B cell (primary cell): ENCODE measurements at regions not wholly inside any gene's neighbourhood (a gene's known extent, or its start where the extent isn't known, plus 50 kb on each side); places are given as distances from the start of the nearest gene placed in this dataset.

Experiments used
- ATAC-seq: fragments of 200-7000 bp; cut with Tn5 transposase; one replicate; pipeline ENCODE4 v1.10.0; 2021; ENCODE audit warnings: low read depth, mild to moderate bottlenecking, moderate number of reproducible peaks, moderate library complexity
- CTCF ChIA-PET: fragments of 350-600 bp; sonication (Branson Sonifier 250); formaldehyde crosslinking; loops from one replicate; lab custom pipeline; 2021; ENCODE audit warnings: antibody characterized with exemption, inconsistent platforms; lab: Charles Lee
- POLR2A ChIA-PET: fragments of 350-600 bp; sonication (Branson Sonifier 250); formaldehyde crosslinking; loops from one replicate; lab custom pipeline; 2021; ENCODE audit warnings: antibody characterized with exemption; lab: Charles Lee
- DNase-seq: peaks from one replicate; pipeline ENCODE4 v3.0.0; 2013
- H2AFZ ChIP-seq: 2 replicates; pipeline ENCODE4 v1.6.1; 2012; ENCODE audit warnings: mild to moderate bottlenecking, low read depth, low read length; ENCODE audit not compliant: insufficient read depth, poor library complexity, severe bottlenecking
- H3K27ac ChIP-seq, 2 donors: 1 replicate in 1 of 2; 2 replicates in 1 of 2; pipeline ENCODE4 v1.5.1; 2012 to 2013; ENCODE audit warnings: low read length in 2 of 2, mild to moderate bottlenecking in 2 of 2, moderate library complexity in 1 of 2
- H3K27me3 ChIP-seq, 4 experiments: fragments of 200-600 bp in 1 of 4; sonication (generic) in 1 of 4; replicated peaks in 1 of 4; 1 replicate in 2 of 4; 2 replicates in 2 of 4; pipeline versions ENCODE4 v1.6.1 to v1.7.0; 2013 to 2016; ENCODE audit warnings: low read length in 3 of 4, mild to moderate bottlenecking in 2 of 4, mixed read lengths in 1 of 4, moderate library complexity in 1 of 4; ENCODE audit not compliant: insufficient read depth in 4 of 4, control insufficient read depth in 3 of 4; ENCODE audit errors: control extremely low read depth in 1 of 4
- H3K36me3 ChIP-seq, 2 experiments: replicated peaks in 1 of 2; 1 replicate in 1 of 2; 2 replicates in 1 of 2; pipeline versions ENCODE4 v1.6.1 to v1.7.1; 2013; ENCODE audit warnings: low read length in 1 of 2; ENCODE audit not compliant: insufficient read depth in 2 of 2, control insufficient read depth in 1 of 2; ENCODE audit errors: control extremely low read depth in 1 of 2, extremely low read depth in 1 of 2
- H3K4me1 ChIP-seq, 2 donors: fragments of 200-600 bp in 1 of 2; sonication (generic) in 1 of 2; 1 replicate in 1 of 2; 2 replicates in 1 of 2; pipeline versions ENCODE4 v1.5.1 to v1.6.1; 2013 to 2017; ENCODE audit warnings: low read length in 2 of 2; ENCODE audit not compliant: control insufficient read depth in 2 of 2, insufficient read depth in 2 of 2
- H3K4me2 ChIP-seq: replicated peaks from 2 replicates; pipeline ENCODE3; 2012; ENCODE audit warnings: mild to moderate bottlenecking, low read depth, low read length; ENCODE audit not compliant: poor library complexity, severe bottlenecking
- H3K4me3 ChIP-seq, 5 experiments: fragments of 200-600 bp in 1 of 5; sonication (generic) in 1 of 5; 1 replicate in 3 of 5; 2 replicates in 2 of 5; pipeline versions ENCODE4 v1.5.1 to v1.7.0; 2011 to 2016; ENCODE audit warnings: low read length in 4 of 5, mild to moderate bottlenecking in 4 of 5, low read depth in 2 of 5, control low read depth in 1 of 5, moderate library complexity in 1 of 5; ENCODE audit not compliant: insufficient read depth in 1 of 5; ENCODE audit errors: control extremely low read depth in 1 of 5, extremely low read depth in 1 of 5
- H3K79me2 ChIP-seq: fragments of 200-600 bp; sonication (generic); one replicate; pipeline ENCODE4 v1.6.0; 2016; ENCODE audit warnings: low read length; ENCODE audit not compliant: control insufficient read depth, insufficient read depth
- H3K9ac ChIP-seq: fragments of 200-600 bp; sonication (generic); 2 replicates; pipeline ENCODE4 v1.6.1; 2017; ENCODE audit warnings: mild to moderate bottlenecking, low read length, moderate library complexity
- H3K9me3 ChIP-seq, 3 donors: one replicate each; pipeline versions ENCODE4 v1.6.1 to v1.7.1; 2013; ENCODE audit warnings: low read length in 2 of 3; ENCODE audit not compliant: control insufficient read depth in 2 of 3, insufficient read depth in 1 of 3; ENCODE audit errors: control extremely low read depth in 1 of 3
- H4K20me1 ChIP-seq: 2 replicates; pipeline ENCODE4 v1.6.0; 2012; ENCODE audit warnings: mild to moderate bottlenecking, low read length; ENCODE audit not compliant: insufficient read depth, control insufficient read depth, poor library complexity, severe bottlenecking
- H3K27ac Mint-ChIP-seq: one replicate; pipeline ENCODE4 v1.8.0; 2021; ENCODE audit warnings: mixed read lengths
- H3K27me3 Mint-ChIP-seq: one replicate; pipeline ENCODE4 v1.8.0; 2021; ENCODE audit warnings: mixed read lengths
- H3K4me1 Mint-ChIP-seq: one replicate; pipeline ENCODE4 v1.8.0; 2021; ENCODE audit warnings: mixed read lengths
- H3K4me3 Mint-ChIP-seq: one replicate; pipeline ENCODE4 v1.8.0; 2021; ENCODE audit warnings: mixed read lengths
- H3K9me3 Mint-ChIP-seq: one replicate; pipeline ENCODE4 v1.8.0; 2022; ENCODE audit warnings: mixed read lengths; ENCODE audit not compliant: insufficient read depth
- CTCF ChIP-seq: fragments of 200-600 bp; IDR thresholded peaks from one replicate; pipeline ENCODE4 v1.8.0; 2022; ENCODE audit warnings: antibody characterized with exemption, mild to moderate bottlenecking
- EZH2 ChIP-seq: IDR thresholded peaks from 2 replicates; pipeline ENCODE4 v1.6.1; 2012; ENCODE audit warnings: borderline replicate concordance, low read depth, mild to moderate bottlenecking, moderate library complexity, low read length; ENCODE audit not compliant: insufficient read depth, poor library complexity, severe bottlenecking
- WGBS: methylation state at CpG from one replicate; pipeline ENCODE4 v1.1.5; 2013; ENCODE audit warnings: missing lambda C conversion rate; ENCODE audit not compliant: insufficient coverage; 5-methylcytosine and 5-hydroxymethylcytosine counted together
- intact Hi-C: fragments of 100-400 bp; cut with micrococcal nuclease; formaldehyde crosslinking; loops from one replicate; pipeline ENCODE4 v1.10.0; 2022

DNA sequence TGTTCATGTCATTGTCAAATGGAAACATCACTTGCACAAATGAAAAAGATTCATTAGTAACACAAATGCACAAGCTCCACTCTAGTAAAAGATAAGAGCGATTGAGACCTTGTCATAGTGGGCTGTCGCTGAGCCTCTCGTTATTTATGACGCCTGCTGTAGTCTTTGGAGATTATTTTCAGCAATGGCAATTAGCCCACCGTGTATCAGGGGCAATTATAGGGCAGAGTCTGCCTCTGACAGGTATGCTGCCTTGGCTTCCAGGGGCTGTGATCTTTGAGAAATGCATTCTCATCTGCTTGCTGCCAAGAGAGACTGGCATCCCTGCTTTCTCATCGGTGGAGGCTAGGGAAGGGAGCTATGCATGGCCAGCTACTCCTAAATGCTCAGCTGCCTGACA, 426.8 kb upstream of the CLINT1 start:
- Histone ChIP-seq H2AFZ (no peak overlapping the region), H3K27me3 (no peaks in the 10 kb centered on the region), H3K79me2 (no peaks in the 10 kb centered on the region), H3K27ac (no peak overlapping the region), H3K9ac (no peak overlapping the region), H3K4me3 (no peak overlapping the region), H3K9me3 (peaks cover 0 to 3% (median 0%) of the 10 kb centered on the region in 3 donors), H3K4me1 (peaks cover 0 to 6% of the 10 kb centered on the region in 2 donors), H3K4me2 (no peak overlapping the region), H4K20me1 (no peaks in the 10 kb centered on the region), H3K36me3 (no peaks in the 10 kb centered on the region)
- POLR2A ChIA-PET = no interaction called here
- no peaks in the 10 kb centered on the region for H3K27me3 Mint-ChIP-seq
- 87% methylated on average over 4 of the region's 6 CpGs for WGBS
- H3K27ac Mint-ChIP-seq = no peak overlapping the region
- no peak for TF ChIP-seq EZH2
- TF ChIP-seq CTCF = no peak
- ATAC-seq (no peak), DNase-seq (no peak)
- CTCF ChIA-PET = interaction anchor here (1.3 kb wide), 1 partner anchor 410 kb away, joined by 3 read pairs; no protein-coding TSS in a partner anchor
- intact Hi-C loops = no loop called here
- H3K4me1 Mint-ChIP-seq = no peaks in the 10 kb centered on the region
- H3K9me3 Mint-ChIP-seq = no peaks in the 10 kb centered on the region
- H3K4me3 Mint-ChIP-seq = no peak overlapping the region

GRCh38 chr5:158284242-158284641, 425.3 kb upstream of the CLINT1 start:
- Histone ChIP-seq H3K27ac (no peak overlapping the region), H4K20me1 (no peaks in the 10 kb centered on the region), H3K27me3 (no peaks in the 10 kb centered on the region), H3K4me3 (no peak overlapping the region), H3K9ac (no peak overlapping the region), H3K4me2 (no peak overlapping the region), H3K79me2 (no peaks in the 10 kb centered on the region), H2AFZ (no peak overlapping the region), H3K36me3 (no peaks in the 10 kb centered on the region), H3K4me1 (peaks cover 0 to 6% of the 10 kb centered on the region in 2 donors), H3K9me3 (peaks cover 0 to 3% (median 0%) of the 10 kb centered on the region in 3 donors)
- Mint-ChIP-seq H3K4me3 (no peak overlapping the region), H3K27me3 (no peaks in the 10 kb centered on the region), H3K9me3 (no peaks in the 10 kb centered on the region), H3K27ac (no peak overlapping the region), H3K4me1 (no peaks in the 10 kb centered on the region)
- WGBS = 100% methylated on average over 1 of the region's 2 CpGs
- no peak for DNase-seq
- POLR2A ChIA-PET = no interaction called here
- ATAC-seq = no peak
- intact Hi-C loops = no loop called here
- CTCF ChIA-PET = no interaction called here
- TF ChIP-seq EZH2 (no peak), CTCF (no peak)
